T-cell (primary cell): ENCODE measurements at regions not wholly inside any gene's neighbourhood (a gene's known extent, or its start where the extent isn't known, plus 50 kb on each side); places are given as distances from the start of the nearest gene placed in this dataset.

Source experiments
- ATAC-seq, 4 experiments: fragments of 200-7000 bp in 3 of 4; fragments of 150-1000 bp in 1 of 4; cut with Tn5 transposase; replicated peaks in 1 of 4; 1 replicate in 3 of 4; 2 replicates in 1 of 4; pipeline ENCODE4 v1.10.0; 2021; ENCODE audit warnings: moderate library complexity in 3 of 4, mild to moderate bottlenecking in 2 of 4, moderate number of reproducible peaks in 1 of 4
- CTCF ChIA-PET, 2 donors: fragments of 300-600 bp; sonication (Branson Sonifier 250); formaldehyde crosslinking; loops; one replicate each; lab custom pipeline; 2022; ENCODE audit warnings: antibody characterized with exemption in 2 of 2; lab: Charles Lee
- POLR2A ChIA-PET, 2 donors: fragments of 300-600 bp; sonication (Branson Sonifier 250); formaldehyde crosslinking; loops; one replicate each; lab custom pipeline; 2022; ENCODE audit warnings: antibody characterized with exemption in 2 of 2; lab: Charles Lee
- DNase-seq, 35 experiments: peaks; one replicate each; pipeline versions ENCODE4 v3.0.0 to v3.0.0-alpha.2; 2013 to 2023
- H3K27ac ChIP-seq: one replicate; pipeline ENCODE4 v1.5.1; 2013; ENCODE audit warnings: low read length
- H3K27me3 ChIP-seq, 2 experiments: replicated peaks in 1 of 2; 1 replicate in 1 of 2; 2 replicates in 1 of 2; pipeline versions ENCODE4 v1.6.1 to v1.7.0; 2013; ENCODE audit warnings: low read length in 1 of 2, mixed read lengths in 1 of 2; ENCODE audit not compliant: control insufficient read depth in 2 of 2, insufficient read depth in 2 of 2; ENCODE audit errors: extremely low read depth in 1 of 2
- H3K36me3 ChIP-seq, 2 donors: 1 replicate in 1 of 2; 2 replicates in 1 of 2; pipeline versions ENCODE4 v1.6.1 to v1.7.0; 2013; ENCODE audit warnings: low read length in 1 of 2; ENCODE audit not compliant: control insufficient read depth in 2 of 2, insufficient read depth in 1 of 2; ENCODE audit errors: extremely low read depth in 1 of 2
- H3K4me1 ChIP-seq, 2 experiments: 1 replicate in 1 of 2; 2 replicates in 1 of 2; pipeline versions ENCODE4 v1.6.1 to v1.7.0; 2013; ENCODE audit warnings: low read length in 2 of 2, mixed read lengths in 1 of 2; ENCODE audit not compliant: insufficient read depth in 2 of 2, control insufficient read depth in 1 of 2; ENCODE audit errors: extremely low read depth in 1 of 2
- H3K4me3 ChIP-seq, 2 donors: 1 replicate in 1 of 2; 2 replicates in 1 of 2; pipeline versions ENCODE4 v1.5.1 to v1.7.0; 2013; ENCODE audit warnings: mild to moderate bottlenecking in 2 of 2, low read length in 1 of 2, moderate library complexity in 1 of 2; ENCODE audit not compliant: control insufficient read depth in 1 of 2; ENCODE audit errors: extremely low read depth in 1 of 2
- H3K9me3 ChIP-seq: 2 replicates; pipeline ENCODE4 v1.7.0; 2013
- H3K27ac Mint-ChIP-seq, 2 donors: one replicate each; pipeline ENCODE4 v1.8.0; 2020 to 2021; ENCODE audit warnings: mild to moderate bottlenecking in 2 of 2, mixed read lengths in 2 of 2
- H3K27me3 Mint-ChIP-seq, 2 donors: one replicate each; pipeline ENCODE4 v1.8.0; 2021 to 2022; ENCODE audit warnings: mixed read lengths in 2 of 2
- H3K36me3 Mint-ChIP-seq: one replicate; pipeline ENCODE4 v1.8.0; 2021; ENCODE audit warnings: mixed read lengths
- H3K4me1 Mint-ChIP-seq, 3 donors: one replicate each; pipeline ENCODE4 v1.8.0; 2020 to 2022; ENCODE audit warnings: mixed read lengths in 3 of 3, mild to moderate bottlenecking in 1 of 3
- H3K4me3 Mint-ChIP-seq, 3 donors: one replicate each; pipeline ENCODE4 v1.8.0; 2020 to 2022; ENCODE audit warnings: mild to moderate bottlenecking in 3 of 3, mixed read lengths in 3 of 3, moderate library complexity in 3 of 3
- H3K9me3 Mint-ChIP-seq, 3 donors: one replicate each; pipeline ENCODE4 v1.8.0; 2020 to 2022; ENCODE audit warnings: mixed read lengths in 3 of 3
- WGBS: methylation state at CpG from one replicate; pipeline ENCODE4 v1.1.5; 2013; ENCODE audit warnings: missing lambda C conversion rate; ENCODE audit not compliant: insufficient coverage; 5-methylcytosine and 5-hydroxymethylcytosine counted together

DNA sequence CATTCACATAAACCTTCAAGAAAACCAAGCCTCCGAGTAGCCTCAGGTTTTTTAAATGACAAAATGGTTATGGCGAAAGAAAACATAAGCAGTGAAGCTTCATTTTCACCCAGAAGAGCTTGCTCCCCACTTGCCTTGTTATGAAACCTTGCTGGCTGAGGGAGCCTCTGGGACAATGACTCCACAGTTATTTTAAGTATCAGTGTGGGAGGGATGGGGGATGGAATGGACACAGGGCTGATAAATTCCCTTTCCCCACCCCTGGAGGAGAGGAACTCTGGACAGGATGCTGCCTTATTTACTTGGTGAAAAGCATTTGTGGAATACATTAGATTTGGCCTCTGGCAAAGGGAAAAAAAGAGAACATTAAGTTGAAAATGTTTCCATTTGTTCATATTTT, 220.7 kb upstream of the CNKSR2 start:
- Histone ChIP-seq H3K4me3 (no peak overlapping the region), H3K9me3 (no peaks in the 10 kb centered on the region), H3K27ac (no peak overlapping the region), H3K36me3 (no peaks in the 10 kb centered on the region), H3K4me1 (no peaks in the 10 kb centered on the region), H3K27me3 (no peaks in the 10 kb centered on the region)
- CTCF ChIA-PET, result no interaction called here
- Mint-ChIP-seq H3K4me1 (no peaks in the 10 kb centered on the region), H3K4me3 (no peak overlapping the region), H3K9me3 (no peaks in the 10 kb centered on the region), H3K36me3 (no peaks in the 10 kb centered on the region), H3K27ac (no peak overlapping the region), H3K27me3 (peaks cover 0 to 12% of the 10 kb centered on the region in 2 donors)
- ATAC-seq (no peak), DNase-seq (no peak)
- POLR2A ChIA-PET, result no interaction called here
- WGBS, result no CpG with 5 or more reads among the region's 2 CpGs

DNA sequence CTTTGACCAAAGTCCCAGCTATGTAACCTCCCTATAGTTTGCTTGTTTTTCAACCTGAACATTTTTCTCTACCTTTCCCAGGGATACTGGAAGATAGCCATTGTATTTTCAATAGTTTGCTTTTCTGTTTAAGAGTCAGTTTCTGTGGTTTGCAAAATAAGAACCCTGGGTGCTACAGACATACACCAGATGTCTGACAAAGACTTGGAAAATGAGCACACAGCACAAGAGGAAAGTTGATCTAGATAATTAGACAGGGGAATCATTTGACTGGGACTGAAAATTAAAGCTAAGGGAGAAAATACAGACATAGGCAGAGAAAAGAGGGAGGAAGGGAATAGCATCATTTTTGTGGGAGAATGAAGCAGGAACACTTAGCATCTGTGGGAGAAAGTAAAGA, 218.3 kb upstream of the CNKSR2 start:
- no peaks in the 10 kb centered on the region for H3K27me3 ChIP-seq
- H3K36me3 ChIP-seq, result no peaks in the 10 kb centered on the region
- DNase-seq, result no peak
- ChIA-PET CTCF (interaction anchor here in 1 of 2 donors (0.6 kb wide), 1 partner anchor 10 kb away, joined by 5 read pairs; no protein-coding TSS in a partner anchor), POLR2A (no interaction called here)
- no peak overlapping the region for H3K27ac ChIP-seq
- Mint-ChIP-seq H3K9me3 (no peaks in the 10 kb centered on the region), H3K27ac (no peak overlapping the region), H3K4me1 (no peaks in the 10 kb centered on the region), H3K27me3 (peaks cover 0 to 13% of the 10 kb centered on the region in 2 donors), H3K36me3 (no peaks in the 10 kb centered on the region), H3K4me3 (no peak overlapping the region)
- H3K9me3 ChIP-seq, result no peaks in the 10 kb centered on the region
- ATAC-seq, result no peak
- no peaks in the 10 kb centered on the region for H3K4me1 ChIP-seq
- H3K4me3 ChIP-seq, result no peak overlapping the region

DNA sequence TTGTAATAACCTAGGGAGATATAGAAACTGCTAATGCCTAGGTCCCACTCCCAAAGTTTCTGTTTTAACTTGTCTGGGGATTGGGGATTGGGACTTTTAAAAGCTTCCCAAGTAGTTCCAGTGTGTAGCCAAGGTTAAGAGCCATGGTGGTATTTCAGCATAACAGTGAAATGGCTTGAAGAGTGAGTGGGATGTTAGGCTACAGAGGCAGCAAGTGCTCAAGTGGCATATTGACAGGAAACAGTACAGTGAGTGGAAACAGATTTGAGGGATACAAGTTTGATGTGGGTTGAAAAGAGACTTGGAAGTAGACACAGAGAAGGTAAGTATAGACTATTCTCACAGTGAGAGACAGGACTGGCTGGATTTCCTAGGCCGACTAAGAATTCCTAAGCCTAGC, 217.6 kb upstream of the CNKSR2 start:
- H3K36me3 ChIP-seq, result no peaks in the 10 kb centered on the region
- H3K9me3 ChIP-seq, result no peaks in the 10 kb centered on the region
- Mint-ChIP-seq H3K4me1 (no peaks in the 10 kb centered on the region), H3K27ac (no peak overlapping the region), H3K27me3 (peaks cover 0 to 13% of the 10 kb centered on the region in 2 donors), H3K9me3 (no peaks in the 10 kb centered on the region), H3K4me3 (no peak overlapping the region), H3K36me3 (no peaks in the 10 kb centered on the region)
- no peaks in the 10 kb centered on the region for H3K4me1 ChIP-seq
- no peak overlapping the region for H3K4me3 ChIP-seq
- no peak overlapping the region for H3K27ac ChIP-seq
- ChIA-PET POLR2A (no interaction called here), CTCF (no interaction called here)
- H3K27me3 ChIP-seq, result no peaks in the 10 kb centered on the region
- no peak for DNase-seq
- no CpG with 5 or more reads among the region's 1 CpG for WGBS
- ATAC-seq, result no peak

DNA sequence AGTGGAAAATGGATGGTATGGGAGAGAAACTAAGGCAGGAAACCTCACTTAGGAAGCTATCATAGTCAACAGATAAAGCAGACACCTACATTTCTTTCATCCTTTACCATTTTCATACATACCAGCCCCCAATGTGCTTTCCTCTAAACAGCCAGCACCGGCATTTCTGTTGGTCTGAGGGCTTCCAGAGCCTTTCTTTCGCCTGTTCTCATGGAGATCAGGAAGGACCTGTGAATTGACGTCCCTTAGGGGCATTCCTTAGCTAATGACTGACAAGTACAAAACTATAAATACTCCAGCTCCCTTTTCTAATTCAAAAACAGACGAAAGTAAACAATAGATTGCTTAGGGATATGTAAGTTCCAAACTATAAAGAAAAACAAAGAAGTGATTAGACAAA, 215.5 kb upstream of the CNKSR2 start:
- no peaks in the 10 kb centered on the region for H3K36me3 ChIP-seq
- H3K27me3 Mint-ChIP-seq, result peaks cover 0 to 13% of the 10 kb centered on the region in 2 donors
- no peak overlapping the region for H3K4me3 ChIP-seq
- H3K27ac ChIP-seq, result no peak overlapping the region
- no peak overlapping the region for H3K4me3 Mint-ChIP-seq
- POLR2A ChIA-PET, result no interaction called here
- WGBS, result 20% methylated on average over 1 of the region's 4 CpGs
- H3K27ac Mint-ChIP-seq, result no peak overlapping the region
- H3K9me3 Mint-ChIP-seq, result no peaks in the 10 kb centered on the region
- CTCF ChIA-PET, result no interaction called here
- no peaks in the 10 kb centered on the region for H3K36me3 Mint-ChIP-seq
- H3K4me1 Mint-ChIP-seq, result no peaks in the 10 kb centered on the region
- H3K4me1 ChIP-seq, result no peaks in the 10 kb centered on the region
- no peak for ATAC-seq
- H3K9me3 ChIP-seq, result no peaks in the 10 kb centered on the region
- no peak for DNase-seq
- H3K27me3 ChIP-seq, result no peaks in the 10 kb centered on the region

DNA sequence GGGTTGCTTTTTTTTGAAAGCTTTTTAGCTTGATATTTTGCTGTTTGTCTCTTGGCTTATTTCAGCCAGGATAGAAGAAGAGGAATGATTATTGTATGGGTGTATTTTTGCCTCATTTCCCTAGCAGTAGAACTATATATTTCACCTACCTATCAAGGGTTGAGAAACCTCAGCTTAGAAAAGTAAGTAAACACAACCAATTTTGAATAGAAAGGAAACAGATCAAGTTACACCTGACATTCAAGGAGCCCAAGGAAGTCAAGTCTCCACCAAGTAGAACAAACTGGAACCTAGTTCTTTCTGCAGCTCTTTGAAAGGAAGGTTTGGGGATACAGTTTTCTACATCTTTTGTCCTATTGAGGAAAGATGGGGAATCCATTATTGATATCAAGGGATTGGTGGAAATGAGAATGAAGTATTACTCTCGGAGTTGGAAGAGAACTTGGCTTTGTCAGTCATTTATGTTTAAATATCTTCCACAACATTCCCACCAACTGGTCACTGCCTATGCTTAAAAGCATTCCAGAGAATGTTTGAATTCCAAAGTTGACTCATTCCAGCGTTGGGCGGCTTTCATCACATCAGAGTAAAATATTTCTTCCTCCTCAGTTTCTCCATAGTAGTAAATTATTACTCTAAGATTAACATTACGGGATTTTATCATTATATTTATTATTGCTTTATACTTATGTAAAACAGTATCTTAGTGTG, 207.8 kb upstream of the CNKSR2 start:
- H3K36me3 Mint-ChIP-seq, result no peaks in the 10 kb centered on the region
- no peaks in the 10 kb centered on the region for H3K4me1 Mint-ChIP-seq
- Histone ChIP-seq H3K4me1 (no peaks in the 10 kb centered on the region), H3K27me3 (no peaks in the 10 kb centered on the region), H3K4me3 (no peak overlapping the region), H3K36me3 (no peaks in the 10 kb centered on the region), H3K27ac (no peak overlapping the region), H3K9me3 (no peaks in the 10 kb centered on the region)
- no peak overlapping the region for H3K27ac Mint-ChIP-seq
- DNase-seq (no peak), ATAC-seq (no peak)
- no peak overlapping the region for H3K4me3 Mint-ChIP-seq
- ChIA-PET CTCF (interaction anchor here in 1 of 2 donors (0.6 kb wide), 1 partner anchor 11 kb away, joined by 3 read pairs; no protein-coding TSS in a partner anchor), POLR2A (no interaction called here)
- no CpG with 5 or more reads among the region's 4 CpGs for WGBS
- no peaks in the 10 kb centered on the region for H3K9me3 Mint-ChIP-seq
- peaks cover 0 to 3% of the 10 kb centered on the region in 2 donors for H3K27me3 Mint-ChIP-seq

DNA sequence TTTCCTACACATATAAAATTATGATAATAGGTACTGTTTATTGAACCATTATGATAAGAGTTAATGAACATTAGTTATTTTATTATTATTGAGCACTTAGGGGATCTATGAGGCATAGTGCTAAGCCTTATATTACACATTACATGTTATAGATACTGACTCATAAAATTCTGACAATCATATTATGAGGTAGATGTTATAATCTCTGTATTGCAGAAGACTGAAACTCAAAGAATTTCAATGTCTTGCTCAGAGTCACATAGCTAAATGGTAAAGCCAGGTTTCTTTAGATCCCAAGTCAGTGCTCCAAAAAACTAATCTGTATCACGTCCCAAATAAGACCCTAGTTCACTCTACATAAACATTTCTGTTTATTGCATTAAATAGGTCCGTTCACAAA, 207.2 kb upstream of the CNKSR2 start:
- Mint-ChIP-seq H3K9me3 (no peaks in the 10 kb centered on the region), H3K27ac (no peak overlapping the region), H3K4me1 (no peaks in the 10 kb centered on the region), H3K36me3 (no peaks in the 10 kb centered on the region), H3K27me3 (peaks cover 0 to 3% of the 10 kb centered on the region in 2 donors), H3K4me3 (no peak overlapping the region)
- ChIA-PET POLR2A (no interaction called here), CTCF (interaction anchor here in 1 of 2 donors (0.6 kb wide), 1 partner anchor 10 kb away, joined by 3 read pairs; no protein-coding TSS in a partner anchor)
- Histone ChIP-seq H3K27me3 (no peaks in the 10 kb centered on the region), H3K9me3 (no peaks in the 10 kb centered on the region), H3K4me3 (no peak overlapping the region), H3K36me3 (no peaks in the 10 kb centered on the region), H3K4me1 (no peaks in the 10 kb centered on the region), H3K27ac (no peak overlapping the region)
- ATAC-seq (no peak), DNase-seq (no peak)
- WGBS, result no CpG with 5 or more reads among the region's 2 CpGs
